K562 (cell line): ENCODE measurements at regions not wholly inside any gene's neighbourhood (a gene's known extent, or its start where the extent isn't known, plus 50 kb on each side); places are given as distances from the start of the nearest gene placed in this dataset.

Experiments used
- ATAC-seq: fragments of 200-7000 bp; cut with Tn5 transposase; 3 replicates; pipeline ENCODE4 v1.9.1; 2020; ENCODE audit warnings: moderate library complexity
- BruUV-seq: library from RNA; stranded (reverse); fragments of 400-500 nt; replicated peaks from 2 replicates; lab custom pipeline; 2021; lab: Mats Ljungman, UMichigan
- CTCF ChIA-PET: fragments of 300-600 bp; formaldehyde crosslinking; extraction: SDS; loops from one replicate; lab custom pipeline; 2021; ENCODE audit warnings: low intra/inter-chr PET ratio; lab: Yijun Ruan, JAX
- POLR2A ChIA-PET: fragments of 300-600, 350-650 bp; sonication (Branson Sonifier 250); formaldehyde crosslinking; extraction: SDS; loops from one replicate; lab custom pipeline; 2021; ENCODE audit warnings: antibody characterized with exemption, inconsistent platforms; lab: Yijun Ruan, JAX
- DNase-seq, 4 experiments: peaks; one replicate each; pipeline versions ENCODE4 v3.0.0 to v3.0.0-alpha.2; 2011 to 2018; ENCODE audit warnings: low spot score in 3 of 4, mixed read lengths in 3 of 4; ENCODE audit errors: extremely low read depth in 1 of 4
- FAIRE-seq: peaks from 2 replicates; lab custom pipeline; 2011; peaks lifted over from hg19 to GRCh38; lab: Jason Lieb, UNC
- H2AFZ ChIP-seq: 2 replicates; pipeline ENCODE4 v1.6.0; 2011; ENCODE audit warnings: low read depth, low read length, control low read depth, inconsistent platforms
- H3K27ac ChIP-seq: fragments of 200-600 bp; 3 replicates; pipeline ENCODE4 v1.8.0; 2011; ENCODE audit warnings: low read depth, mild to moderate bottlenecking, control low read depth, inconsistent platforms, low read length, moderate library complexity, mixed read lengths; ENCODE audit errors: extremely low read depth
- H3K27me3 ChIP-seq, 2 experiments: fragments of 300-600 bp in 1 of 2; 2 replicates in 1 of 2; 3 replicates in 1 of 2; pipeline versions ENCODE4 v1.6.0 to v1.8.0; 2011; ENCODE audit warnings: inconsistent platforms in 2 of 2, low read length in 2 of 2, mild to moderate bottlenecking in 1 of 2, mixed read lengths in 1 of 2, moderate library complexity in 1 of 2; ENCODE audit not compliant: control insufficient read depth in 2 of 2, insufficient read depth in 2 of 2
- H3K36me3 ChIP-seq: fragments of 300-600 bp; 3 replicates; pipeline ENCODE4 v1.8.0; 2011; ENCODE audit warnings: mild to moderate bottlenecking, low read length, inconsistent platforms; ENCODE audit not compliant: control insufficient read depth, insufficient read depth
- H3K4me1 ChIP-seq, 2 experiments: fragments of 200-600 bp in 1 of 2; replicated peaks in 1 of 2; 2 replicates in 1 of 2; 3 replicates in 1 of 2; pipeline versions ENCODE4 v1.5.1 to v1.8.0; 2011; ENCODE audit warnings: inconsistent platforms in 2 of 2, low read length in 2 of 2, mild to moderate bottlenecking in 1 of 2, mixed read lengths in 1 of 2, moderate library complexity in 1 of 2; ENCODE audit not compliant: control insufficient read depth in 2 of 2, insufficient read depth in 2 of 2
- H3K4me2 ChIP-seq: 2 replicates; pipeline ENCODE4 v1.6.1; 2011; ENCODE audit warnings: low read length, control low read depth, inconsistent platforms, mixed read lengths; ENCODE audit not compliant: insufficient read depth
- H3K4me3 ChIP-seq: fragments of 200-600 bp; sonication (generic), shearing (Covaris generic); 2 replicates; pipeline ENCODE4 v1.5.1; 2016; ENCODE audit warnings: control low read depth, inconsistent platforms
- H3K79me2 ChIP-seq: fragments of 200-600 bp; 3 replicates; pipeline ENCODE4 v1.8.0; 2011; ENCODE audit warnings: low read length, inconsistent platforms; ENCODE audit not compliant: control insufficient read depth, insufficient read depth
- H3K9ac ChIP-seq, 2 experiments: 2 replicates each; pipeline versions ENCODE4 v1.6.0 to v1.6.1; 2011; ENCODE audit warnings: low read depth in 2 of 2, low read length in 2 of 2, control low read depth in 1 of 2, inconsistent platforms in 1 of 2, mild to moderate bottlenecking in 1 of 2, mixed read lengths in 1 of 2; ENCODE audit not compliant: insufficient read depth in 1 of 2
- H3K9me1 ChIP-seq: one replicate; pipeline ENCODE4 v1.6.0; 2011; ENCODE audit warnings: inconsistent platforms, mild to moderate bottlenecking, low read length, moderate library complexity; ENCODE audit not compliant: control insufficient read depth, insufficient read depth
- H3K9me3 ChIP-seq: replicated peaks from 2 replicates; pipeline ENCODE4 v1.5.1; 2011; ENCODE audit warnings: low read depth, low read length, inconsistent platforms; ENCODE audit not compliant: control insufficient read depth, insufficient read depth
- H4K20me1 ChIP-seq: replicated peaks from 2 replicates; pipeline ENCODE4 v1.6.1; 2011; ENCODE audit warnings: low read length, inconsistent platforms, mixed read lengths; ENCODE audit not compliant: control insufficient read depth, insufficient read depth
- ASH1L ChIP-seq: fragments of 450-650 bp; IDR thresholded peaks from 2 replicates; pipeline ENCODE4 v1.6.1; 2018; ENCODE audit warnings: borderline replicate concordance, mild to moderate bottlenecking, low read depth; ENCODE audit not compliant: partially characterized antibody
- E2F5 ChIP-seq: sonication (generic); formaldehyde crosslinking; IDR thresholded peaks from 2 replicates; pipeline ENCODE4 v1.8.0; 2022; ENCODE audit warnings: mild to moderate bottlenecking, missing genetic modification reagents
- ETV6 ChIP-seq, 3 experiments: fragments of 150-350 bp in 1 of 3; sonication (generic) in 1 of 3; formaldehyde crosslinking in 1 of 3; IDR thresholded peaks; 2 replicates each; pipeline versions ENCODE4 v1.6.1 to v1.8.0; 2014 to 2022; ENCODE audit warnings: borderline replicate concordance in 2 of 3, low read depth in 2 of 3, antibody characterized with exemption in 1 of 3, low read length in 1 of 3, mild to moderate bottlenecking in 1 of 3, missing genetic modification reagents in 1 of 3
- FIP1L1 ChIP-seq: fragments of 200-400 bp; formaldehyde crosslinking; IDR thresholded peaks from 2 replicates; pipeline ENCODE4 v1.6.1; 2018; ENCODE audit warnings: mild to moderate bottlenecking, low read depth, low read length; ENCODE audit not compliant: poor library complexity, severe bottlenecking
- FOSL1 ChIP-seq: fragments of 200-800 bp; sonication (Bioruptor generic); conservative IDR thresholded peaks from 2 replicates; pipeline ENCODE4 v1.6.1; 2016; ENCODE audit warnings: missing genetic modification characterization, missing compliant biosample characterization
- L3MBTL2 ChIP-seq: fragments of 450-650 bp; IDR thresholded peaks from 2 replicates; pipeline ENCODE4 v1.6.1; 2016; ENCODE audit warnings: mild to moderate bottlenecking, moderate library complexity
- MCM3 ChIP-seq: fragments of 450-650 bp; IDR thresholded peaks from 2 replicates; pipeline ENCODE4 v1.6.1; 2016
- MITF ChIP-seq: IDR thresholded peaks from 2 replicates; pipeline ENCODE4 v1.6.1; 2014; ENCODE audit warnings: antibody characterized with exemption
- MLLT1 ChIP-seq, 2 experiments: fragments of 450-650 bp; IDR thresholded peaks; 2 replicates each; pipeline ENCODE4 v1.6.1; 2016
- NFATC3 ChIP-seq: fragments of 450-650 bp; IDR thresholded peaks from 2 replicates; pipeline ENCODE4 v1.6.1; 2017; ENCODE audit warnings: mild to moderate bottlenecking
- PML ChIP-seq: IDR thresholded peaks from 2 replicates; pipeline ENCODE4 v1.6.1; 2012; ENCODE audit warnings: low read length, inconsistent platforms
- POLR2AphosphoS2 ChIP-seq: IDR thresholded peaks from 2 replicates; pipeline ENCODE4 v1.6.1; 2012; ENCODE audit warnings: low read length, improper control_type of control experiment
- TGIF2 ChIP-seq: sonication (generic); formaldehyde crosslinking; IDR thresholded peaks from 2 replicates; pipeline ENCODE4 v1.8.1; 2022; ENCODE audit warnings: mild to moderate bottlenecking, missing genetic modification reagents, moderate library complexity
- ZBTB8A ChIP-seq: fragments of 450-650 bp; IDR thresholded peaks from 2 replicates; pipeline ENCODE4 v1.6.1; 2018; ENCODE audit warnings: mild to moderate bottlenecking, moderate library complexity; ENCODE audit not compliant: partially characterized antibody
- ZNF644 ChIP-seq: fragments of 200-800 bp; sonication (Bioruptor generic); IDR thresholded peaks from 2 replicates; pipeline ENCODE4 v1.6.1; 2016; ENCODE audit warnings: low read depth, missing genetic modification characterization, missing compliant biosample characterization
- ZNF766 ChIP-seq: fragments of 200-800 bp; sonication (Bioruptor generic); conservative IDR thresholded peaks from 2 replicates; pipeline ENCODE4 v1.6.1; 2016; ENCODE audit warnings: missing genetic modification characterization, missing compliant biosample characterization
- WGBS: fragments of 100-300 bp; shearing (Covaris generic); methylation state at CpG from one replicate; pipeline ENCODE4 v1.1.6; 2016; ENCODE audit warnings: low coverage, mixed read lengths; ENCODE audit not compliant: insufficient coverage; ENCODE audit errors: missing lambda C conversion rate; 5-methylcytosine and 5-hydroxymethylcytosine counted together
- in situ Hi-C: fragments of 300-500 bp; cut with MboI; formaldehyde crosslinking; loops from 4 replicates; pipeline ENCODE4 v1.15.0; 2018; ENCODE audit warnings: inconsistent platforms, mixed read lengths
- intact Hi-C: fragments of 100-400 bp; cut with micrococcal nuclease; formaldehyde crosslinking; loops from 2 replicates; pipeline ENCODE4 v1.14.2; 2022

- Histone ChIP-seq H2AFZ (no peak overlapping the region), H3K27me3 (peaks cover 15 to 29% of the 10 kb centered on the region in 2 experiments), H3K4me3 (no peak overlapping the region), H3K79me2 (no peaks in the 10 kb centered on the region), H3K27ac (no peak overlapping the region), H3K4me1 (no peaks in the 10 kb centered on the region), H3K9me3 (no peaks in the 10 kb centered on the region), H4K20me1 (peaks cover 11% of the 10 kb centered on the region; the same call in 1 of the 2 replicates), H3K9ac (no peak overlapping the region), H3K4me2 (no peak overlapping the region), H3K36me3 (no peaks in the 10 kb centered on the region), H3K9me1 (no peaks in the 10 kb centered on the region)
- intact Hi-C loops, result loop anchor here (10.0 kb wide), 1 partner anchor 211 kb away; no protein-coding TSS in a partner anchor
- ChIA-PET POLR2A (interaction anchor here (1.6 kb wide), 1 partner anchor 13 kb away, joined by 3 read pairs; no protein-coding TSS in a partner anchor), CTCF (interaction anchor here (0.6 kb wide), 1 partner anchor 38 kb away, joined by 6 read pairs; no protein-coding TSS in a partner anchor)
- 6% methylated on average over 6 of the region's 6 CpGs for WGBS
- in situ Hi-C loops, result no loop called here
- ATAC-seq (peak; percentile 26; the same call in 2 of the 3 replicates), FAIRE-seq (no peak), DNase-seq (no peak)
- no TSS peak for BruUV-seq
- TF ChIP-seq ZBTB8A (no peak), E2F5 (no peak), ZNF644 (tag) (no peak), MLLT1 (IDR thresholded peaks at IDR 0.05) (no peak), FOSL1 (tag) (no peak), L3MBTL2 (no peak), ZNF766 (CRISPR knock-in tag) (no peak), TGIF2 (CRISPR knock-in tag) (no peak), ASH1L (no peak), ETV6 (IDR thresholded peaks at IDR 0.05; ENCODE audit: borderline replicate concordance in 1 of 2, low read depth in 2 of 2, low read length in 1 of 2) (no peak), ETV6 (CRISPR knock-in tag; IDR thresholded peaks at IDR 0.05; ENCODE audit: borderline replicate concordance) (no peak), MCM3 (no peak), NFATC3 (no peak), PML (no peak), FIP1L1 (no peak), MITF (no peak), POLR2AphosphoS2 (no peak)
Observed at GRCh38 chr9:38153152-38153909, 84.3 kb upstream of the SHB start.
